ENCODE measurements at regions not wholly inside any gene's neighbourhood (a gene's known extent, or its start where the extent isn't known, plus 50 kb on each side); places are given as distances from the start of the nearest gene placed in this dataset.

GRCh38 chr1:70542856-70543255 lies 131.8 kb downstream of the CTH start:
- DNase-seq (ENCODE audit: low read depth in 1 of 2, low spot score in 2 of 2) (no peak), FAIRE-seq (no peak)
- H3K27ac ChIP-seq (ENCODE audit: low read depth, low read length): no peak overlapping the region
- H3K56ac ChIP-seq (replicated peaks; ENCODE audit: insufficient read length, low read depth, low read length): no peak overlapping the region
- no peak overlapping the region for H2AK5ac ChIP-seq (ENCODE audit: low read depth, low read length)
- H3K4me1 ChIP-seq (replicated peaks in 1 of 4; ENCODE audit: control insufficient read depth in 3 of 4, insufficient read depth in 4 of 4, low read length in 3 of 4): peaks cover 0 to 4% (median 2%) of the 10 kb centered on the region in 4 experiments; a peak in 1 of 7 replicates
- no peak overlapping the region for H4K91ac ChIP-seq (replicated peaks; ENCODE audit: insufficient read length, low read length)
- no peaks in the 10 kb centered on the region for H3K36me3 ChIP-seq (ENCODE audit: control insufficient read depth in 2 of 4, insufficient read depth in 4 of 4, low read length in 3 of 4)
- no peak overlapping the region for H2BK5ac ChIP-seq (ENCODE audit: low read depth, low read length)
- no peak overlapping the region for H3K23ac ChIP-seq (ENCODE audit: insufficient read length)
- no peaks in the 10 kb centered on the region for H3K79me1 ChIP-seq (ENCODE audit: low read depth, low read length)
- no peak overlapping the region for H4K5ac ChIP-seq (ENCODE audit: insufficient read length, low read depth, low read length)
- no peaks in the 10 kb centered on the region for H4K20me1 ChIP-seq (replicated peaks in 1 of 2; ENCODE audit: control insufficient read depth in 1 of 2, insufficient read depth in 2 of 2, low read length in 2 of 2)
- H3K4me3 ChIP-seq (ENCODE audit: extremely low read depth in 1 of 4, insufficient read depth in 2 of 4, low read depth in 3 of 4, low read length in 4 of 4): no peak overlapping the region
- no peak overlapping the region for H3K9ac ChIP-seq (replicated peaks in 1 of 4; ENCODE audit: extremely low read depth in 1 of 4, low read depth in 3 of 4, low read length in 3 of 4)
- no peak overlapping the region for H3K14ac ChIP-seq (ENCODE audit: insufficient read length)
- no peaks in the 10 kb centered on the region for H3K79me2 ChIP-seq (ENCODE audit: control insufficient read depth in 1 of 2, insufficient read depth in 2 of 2, low read length in 2 of 2)
- TF ChIP-seq SIX5 (IDR thresholded peaks at IDR 0.05; ENCODE audit: low read depth, low read length) (no peak), BRCA1 (IDR thresholded peaks at IDR 0.05; ENCODE audit: low read depth, low read length) (no peak), ASH2L (IDR thresholded peaks at IDR 0.05; ENCODE audit: low read length) (no peak), HDAC6 (IDR thresholded peaks at IDR 0.05; ENCODE audit: low read depth, low read length) (no peak), CTBP2 (IDR thresholded peaks at IDR 0.05; ENCODE audit: borderline replicate concordance, insufficient read depth, insufficient read length, low read length) (no peak), BCL11A (IDR thresholded peaks at IDR 0.05; ENCODE audit: low read depth in 2 of 2, low read length in 2 of 2) (no peak), RNF2 (IDR thresholded peaks at IDR 0.05; ENCODE audit: borderline replicate concordance, low read depth, low read length, missing control alignments, poor library complexity, severe bottlenecking) (no peak), ZNF274 (IDR thresholded peaks at IDR 0.05; ENCODE audit: borderline replicate concordance, extremely low read depth, low read length) (no peak), EZH2 (IDR thresholded peaks at IDR 0.05; ENCODE audit: low read depth, low read length, severe bottlenecking) (no peak), GTF2F1 (IDR thresholded peaks at IDR 0.05; ENCODE audit: borderline replicate concordance, low read depth, low read length) (no peak), KDM5A (IDR thresholded peaks at IDR 0.05; ENCODE audit: low read length) (no peak)
- H3K4me2 ChIP-seq (ENCODE audit: insufficient read depth in 1 of 2, low read depth in 2 of 2, low read length in 2 of 2): no peak overlapping the region
- WGBS, 2 experiments (ENCODE audit: extremely low coverage in 1 of 2, insufficient coverage in 1 of 2, insufficient read length in 1 of 2, insufficient replicate concordance in 2 of 2, low coverage in 1 of 2, low lambda C conversion rate in 2 of 2, missing lambda C conversion rate in 1 of 2): 78% methylated on average over 2 of the region's 2 CpGs; no CpG with 5 or more reads in 1 of the 2 experiments
- 0 out of 2 replicates have a peak overlapping the region, but pooled peaks have one; percentile 18 for H2AFZ ChIP-seq (ENCODE audit: low read length)
- H3K27me3 ChIP-seq (replicated peaks in 1 of 4; ENCODE audit: control insufficient read depth in 3 of 4, extremely low read depth in 1 of 4, insufficient read depth in 3 of 4, low read length in 3 of 4): no peaks in the 10 kb centered on the region
- H4K8ac ChIP-seq (ENCODE audit: extremely low read depth, insufficient read depth, low read length): no peak overlapping the region
- ChIA-PET POLR2A (ENCODE audit: partially characterized antibody) (no interaction called here), CTCF (ENCODE audit: partially characterized antibody) (interaction anchor here (1.3 kb wide), 1 partner anchor 13 kb away, joined by 3 read pairs; no protein-coding TSS in a partner anchor)
- no peak overlapping the region for H2BK120ac ChIP-seq (replicated peaks; ENCODE audit: low read depth, low read length)
- no peaks in the 10 kb centered on the region for H3K23me2 ChIP-seq (ENCODE audit: low read depth, low read length)
- no peak overlapping the region for H2BK15ac ChIP-seq (ENCODE audit: low read length)
- no peak overlapping the region for H2BK12ac ChIP-seq (ENCODE audit: low read depth, low read length)
- H3K18ac ChIP-seq (ENCODE audit: extremely low read depth, low read length): no peak overlapping the region
- no peak overlapping the region for H2BK20ac ChIP-seq (ENCODE audit: low read length)
- H3K9me3 ChIP-seq (ENCODE audit: insufficient read depth in 2 of 2, low read depth in 1 of 2, low read length in 1 of 2): no peaks in the 10 kb centered on the region
- H3K4ac ChIP-seq (replicated peaks; ENCODE audit: insufficient read length, low read depth, low read length): no peak overlapping the region
